ENCODE measurements at regions not wholly inside any gene's neighbourhood (a gene's known extent, or its start where the extent isn't known, plus 50 kb on each side); places are given as distances from the start of the nearest gene placed in this dataset.

GRCh38 chr9:82512728-82513127 lies 524.2 kb downstream of the SPATA31D1 start:
- intact Hi-C loops (cut with DNase I): no loop called here
- no peak for DNase-seq
- Histone ChIP-seq H3K36me3 (no peaks in the 10 kb centered on the region), H3K4me3 (no peak overlapping the region), H3K27me3 (no peaks in the 10 kb centered on the region), H3K4me1 (no peaks in the 10 kb centered on the region), H3K9ac (ENCODE audit: low read depth in 2 of 2, low read length in 2 of 2) (no peak overlapping the region), H3K27ac (no peak overlapping the region), H3K9me3 (no peaks in the 10 kb centered on the region)
- no peak for TF ChIP-seq CTCF (IDR thresholded peaks at IDR 0.05)

- H3K9ac ChIP-seq (ENCODE audit: low read depth in 2 of 2, low read length in 2 of 2): no peak overlapping the region
- H3K9me3 ChIP-seq: no peaks in the 10 kb centered on the region
- no peak overlapping the region for H3K4me3 ChIP-seq
- no peaks in the 10 kb centered on the region for H3K4me1 ChIP-seq
- H3K27ac ChIP-seq: no peak overlapping the region
- DNase-seq: no peak
- H3K36me3 ChIP-seq: no peaks in the 10 kb centered on the region
- intact Hi-C loops (cut with DNase I): no loop called here
- no peaks in the 10 kb centered on the region for H3K27me3 ChIP-seq
- TF ChIP-seq CTCF (IDR thresholded peaks at IDR 0.05): no peak
Observed at GRCh38 chr9:82513242-82513751, 524.7 kb downstream of the SPATA31D1 start.

GRCh38 chr9:82513976-82514735 lies 525.6 kb downstream of the SPATA31D1 start:
- no peak for TF ChIP-seq CTCF (IDR thresholded peaks at IDR 0.05)
- H3K4me1 ChIP-seq: no peaks in the 10 kb centered on the region
- DNase-seq: no peak
- no peak overlapping the region for H3K9ac ChIP-seq (ENCODE audit: low read depth in 2 of 2, low read length in 2 of 2)
- no peak overlapping the region for H3K27ac ChIP-seq
- H3K27me3 ChIP-seq: no peaks in the 10 kb centered on the region
- H3K9me3 ChIP-seq: no peaks in the 10 kb centered on the region
- no peak overlapping the region for H3K4me3 ChIP-seq
- H3K36me3 ChIP-seq: no peaks in the 10 kb centered on the region
- intact Hi-C loops (cut with DNase I): no loop called here

GRCh38 chr9:82518868-82519267 lies 530.3 kb downstream of the SPATA31D1 start:
- no peak overlapping the region for H3K9ac ChIP-seq (ENCODE audit: low read depth in 2 of 2, low read length in 2 of 2)
- H3K9me3 ChIP-seq: no peaks in the 10 kb centered on the region
- H3K27me3 ChIP-seq: no peaks in the 10 kb centered on the region
- H3K36me3 ChIP-seq: no peaks in the 10 kb centered on the region
- DNase-seq: no peak
- TF ChIP-seq CTCF (IDR thresholded peaks at IDR 0.05): no peak
- no peaks in the 10 kb centered on the region for H3K4me1 ChIP-seq
- no peak overlapping the region for H3K27ac ChIP-seq
- intact Hi-C loops (cut with DNase I): no loop called here
- no peak overlapping the region for H3K4me3 ChIP-seq

GRCh38 chr9:82519332-82519731 lies 530.8 kb downstream of the SPATA31D1 start:
- no peak overlapping the region for H3K27ac ChIP-seq
- H3K4me1 ChIP-seq: no peaks in the 10 kb centered on the region
- DNase-seq: no peak
- H3K27me3 ChIP-seq: no peaks in the 10 kb centered on the region
- no peak overlapping the region for H3K4me3 ChIP-seq
- TF ChIP-seq CTCF (IDR thresholded peaks at IDR 0.05): no peak
- H3K36me3 ChIP-seq: no peaks in the 10 kb centered on the region
- H3K9me3 ChIP-seq: no peaks in the 10 kb centered on the region
- intact Hi-C loops (cut with DNase I): no loop called here
- no peak overlapping the region for H3K9ac ChIP-seq (ENCODE audit: low read depth in 2 of 2, low read length in 2 of 2)

All from colonic mucosa (tissue), 4 donors.